Natural killer cell (primary cell): ENCODE measurements at regions not wholly inside any gene's neighbourhood (a gene's known extent, or its start where the extent isn't known, plus 50 kb on each side); places are given as distances from the start of the nearest gene placed in this dataset.

ENCODE experiments used
- ATAC-seq, 3 donors: fragments of 150-1000 bp in 2 of 3; fragments of 200-7000 bp in 1 of 3; cut with Tn5 transposase; 1 replicate in 1 of 3; 2 replicates in 2 of 3; pipeline ENCODE4 v1.10.0; 2021; ENCODE audit warnings: mild to moderate bottlenecking in 2 of 3, moderate library complexity in 2 of 3
- DNase-seq, 2 donors: peaks; one replicate each; pipeline versions ENCODE4 v3.0.0 to v3.0.0-alpha.2; 2013 to 2021; ENCODE audit warnings: mixed read lengths in 1 of 2
- H3K27ac ChIP-seq: one replicate; pipeline ENCODE4 v1.5.1; 2013; ENCODE audit warnings: mild to moderate bottlenecking, low read length
- H3K27me3 ChIP-seq: one replicate; pipeline ENCODE4 v1.6.1; 2013; ENCODE audit warnings: low read length; ENCODE audit not compliant: control insufficient read depth, insufficient read depth
- H3K36me3 ChIP-seq: one replicate; pipeline ENCODE4 v1.6.1; 2013; ENCODE audit warnings: low read length; ENCODE audit not compliant: control insufficient read depth, insufficient read depth
- H3K4me1 ChIP-seq: one replicate; pipeline ENCODE4 v1.6.1; 2013; ENCODE audit warnings: low read length; ENCODE audit not compliant: control insufficient read depth, insufficient read depth
- H3K4me3 ChIP-seq: one replicate; pipeline ENCODE4 v1.5.1; 2013; ENCODE audit warnings: low read length
- H3K9me3 ChIP-seq: one replicate; pipeline ENCODE4 v1.6.1; 2013; ENCODE audit warnings: low read length; ENCODE audit not compliant: control insufficient read depth, insufficient read depth
- H3K27ac Mint-ChIP-seq, 2 donors: one replicate each; pipeline ENCODE4 v1.8.0; 2022; ENCODE audit warnings: mild to moderate bottlenecking in 2 of 2, mixed read lengths in 2 of 2, moderate library complexity in 1 of 2
- H3K27me3 Mint-ChIP-seq, 2 donors: one replicate each; pipeline ENCODE4 v1.8.0; 2022; ENCODE audit warnings: low read depth in 2 of 2, mixed read lengths in 2 of 2
- H3K36me3 Mint-ChIP-seq: one replicate; pipeline ENCODE4 v1.8.0; 2022; ENCODE audit warnings: mixed read lengths
- H3K4me1 Mint-ChIP-seq, 2 donors: one replicate each; pipeline ENCODE4 v1.8.0; 2022; ENCODE audit warnings: mixed read lengths in 2 of 2
- H3K4me3 Mint-ChIP-seq: one replicate; pipeline ENCODE4 v1.8.0; 2022; ENCODE audit warnings: mild to moderate bottlenecking, moderate library complexity, mixed read lengths
- H3K9me3 Mint-ChIP-seq, 2 donors: one replicate each; pipeline ENCODE4 v1.8.0; 2022; ENCODE audit warnings: mixed read lengths in 2 of 2
- WGBS: methylation state at CpG from one replicate; pipeline ENCODE4 v1.1.7; 2013; ENCODE audit warnings: missing lambda C conversion rate; ENCODE audit not compliant: insufficient coverage; 5-methylcytosine and 5-hydroxymethylcytosine counted together
- intact Hi-C: fragments of 100-400 bp; cut with micrococcal nuclease; formaldehyde crosslinking; loops from one replicate; pipeline ENCODE4 v1.14.2; 2022
- TF ChIP-seq, protein P1 (sequence below): fragments of 200-600 bp; IDR thresholded peaks from one replicate; pipeline ENCODE4 v1.8.0; 2022; ENCODE audit warnings: antibody characterized with exemption

DNA sequence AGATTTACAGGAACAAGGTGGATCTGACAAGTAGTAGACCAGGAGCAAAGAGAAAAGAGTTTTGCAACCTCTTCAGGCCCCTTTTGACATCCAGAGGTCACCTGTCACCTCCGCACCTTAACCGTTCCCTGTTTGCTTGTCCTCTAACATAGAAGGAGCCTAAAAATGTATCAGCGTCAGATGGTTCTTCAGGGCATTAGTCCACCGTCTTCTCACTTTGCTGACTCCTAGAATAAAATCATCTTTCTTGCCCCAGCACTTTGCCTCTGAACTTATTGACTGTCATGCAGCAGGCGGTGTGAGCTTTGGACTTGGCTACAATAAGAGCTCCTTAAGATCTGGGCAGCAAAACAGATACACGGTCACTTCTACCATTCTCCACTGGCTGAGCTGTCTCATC lies 339.7 kb upstream of the B3GAT1 start:
- H3K9me3 ChIP-seq: no peaks in the 10 kb centered on the region
- DNase-seq: no peak
- no peaks in the 10 kb centered on the region for H3K27me3 ChIP-seq
- Mint-ChIP-seq H3K36me3 (no peaks in the 10 kb centered on the region), H3K4me1 (no peaks in the 10 kb centered on the region), H3K4me3 (no peak overlapping the region), H3K9me3 (no peaks in the 10 kb centered on the region), H3K27me3 (peaks cover 7 to 44% of the 10 kb centered on the region in 2 donors), H3K27ac (no peak overlapping the region)
- 92% methylated on average over 6 of the region's 6 CpGs for WGBS
- no peaks in the 10 kb centered on the region for H3K4me1 ChIP-seq
- intact Hi-C loops: no loop called here
- H3K4me3 ChIP-seq: no peak overlapping the region
- no peaks in the 10 kb centered on the region for H3K36me3 ChIP-seq
- no peak overlapping the region for H3K27ac ChIP-seq
- no peak for ATAC-seq
- TF ChIP-seq, protein P1, sequence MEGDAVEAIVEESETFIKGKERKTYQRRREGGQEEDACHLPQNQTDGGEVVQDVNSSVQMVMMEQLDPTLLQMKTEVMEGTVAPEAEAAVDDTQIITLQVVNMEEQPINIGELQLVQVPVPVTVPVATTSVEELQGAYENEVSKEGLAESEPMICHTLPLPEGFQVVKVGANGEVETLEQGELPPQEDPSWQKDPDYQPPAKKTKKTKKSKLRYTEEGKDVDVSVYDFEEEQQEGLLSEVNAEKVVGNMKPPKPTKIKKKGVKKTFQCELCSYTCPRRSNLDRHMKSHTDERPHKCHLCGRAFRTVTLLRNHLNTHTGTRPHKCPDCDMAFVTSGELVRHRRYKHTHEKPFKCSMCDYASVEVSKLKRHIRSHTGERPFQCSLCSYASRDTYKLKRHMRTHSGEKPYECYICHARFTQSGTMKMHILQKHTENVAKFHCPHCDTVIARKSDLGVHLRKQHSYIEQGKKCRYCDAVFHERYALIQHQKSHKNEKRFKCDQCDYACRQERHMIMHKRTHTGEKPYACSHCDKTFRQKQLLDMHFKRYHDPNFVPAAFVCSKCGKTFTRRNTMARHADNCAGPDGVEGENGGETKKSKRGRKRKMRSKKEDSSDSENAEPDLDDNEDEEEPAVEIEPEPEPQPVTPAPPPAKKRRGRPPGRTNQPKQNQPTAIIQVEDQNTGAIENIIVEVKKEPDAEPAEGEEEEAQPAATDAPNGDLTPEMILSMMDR: no peak

DNA sequence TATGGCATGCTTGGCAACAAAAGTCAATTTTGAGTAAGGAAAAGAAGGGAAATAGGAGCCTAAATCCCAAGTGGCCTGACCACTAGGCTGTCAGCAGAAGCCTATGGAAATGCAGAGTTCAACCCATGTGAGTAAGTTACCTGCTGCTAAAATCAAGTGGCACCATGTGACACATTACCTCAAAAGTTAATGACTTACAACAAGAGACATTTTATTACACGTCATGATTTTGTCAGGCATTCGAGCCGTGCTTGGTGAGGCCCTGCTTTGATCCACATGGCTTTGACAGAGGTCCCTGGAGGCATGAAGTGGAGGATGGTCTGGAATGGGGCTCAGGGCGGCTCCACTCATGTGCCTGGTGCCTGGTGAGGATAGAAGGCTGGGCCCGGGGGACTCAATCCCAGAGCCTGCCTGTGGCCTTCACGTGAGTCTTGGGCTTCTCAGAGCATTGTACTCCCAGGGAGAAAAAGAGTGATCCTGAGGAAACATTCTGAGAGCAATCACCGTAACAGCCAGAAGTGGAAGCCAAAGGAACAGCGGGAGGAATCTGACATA lies 339.1 kb upstream of the B3GAT1 start:
- no peaks in the 10 kb centered on the region for H3K4me1 Mint-ChIP-seq
- Histone ChIP-seq H3K27ac (no peak overlapping the region), H3K4me3 (no peak overlapping the region), H3K36me3 (no peaks in the 10 kb centered on the region), H3K4me1 (no peaks in the 10 kb centered on the region), H3K9me3 (no peaks in the 10 kb centered on the region), H3K27me3 (no peaks in the 10 kb centered on the region)
- DNase-seq: no peak
- TF ChIP-seq, protein P1: no peak
- intact Hi-C loops: no loop called here
- H3K4me3 Mint-ChIP-seq: no peak overlapping the region
- H3K9me3 Mint-ChIP-seq: no peaks in the 10 kb centered on the region
- 81% methylated on average over 8 of the region's 8 CpGs for WGBS
- H3K27me3 Mint-ChIP-seq: peaks cover 7 to 40% of the 10 kb centered on the region in 2 donors
- no peak for ATAC-seq
- H3K36me3 Mint-ChIP-seq: no peaks in the 10 kb centered on the region
- H3K27ac Mint-ChIP-seq: no peak overlapping the region

DNA sequence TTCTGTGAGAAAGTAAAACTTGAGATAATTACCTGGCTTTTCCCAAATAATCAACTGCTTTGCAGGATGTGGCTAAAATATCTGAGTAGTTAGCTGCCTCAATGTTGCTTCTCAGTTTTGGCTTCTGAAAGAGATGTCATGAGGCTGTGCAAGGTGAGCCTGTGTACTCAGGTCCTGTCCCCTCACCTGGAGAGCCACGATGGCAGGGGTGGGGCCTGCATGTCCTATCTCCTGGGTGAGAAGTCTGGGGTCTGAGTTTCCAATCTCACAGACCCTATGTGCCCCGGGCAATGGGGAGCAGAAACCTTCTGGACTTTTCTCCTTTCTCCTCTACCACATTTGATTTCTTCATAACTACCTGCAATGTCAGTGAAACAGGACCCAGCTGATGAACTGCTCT lies 338.6 kb upstream of the B3GAT1 start:
- Histone ChIP-seq H3K9me3 (no peaks in the 10 kb centered on the region), H3K27me3 (no peaks in the 10 kb centered on the region), H3K4me1 (no peaks in the 10 kb centered on the region), H3K4me3 (no peak overlapping the region), H3K27ac (no peak overlapping the region), H3K36me3 (no peaks in the 10 kb centered on the region)
- no peak overlapping the region for H3K27ac Mint-ChIP-seq
- 78% methylated on average over 2 of the region's 2 CpGs for WGBS
- H3K4me1 Mint-ChIP-seq: no peaks in the 10 kb centered on the region
- no peak overlapping the region for H3K4me3 Mint-ChIP-seq
- peaks cover 8 to 41% of the 10 kb centered on the region in 2 donors for H3K27me3 Mint-ChIP-seq
- no peak for DNase-seq
- TF ChIP-seq, protein P1: no peak
- no peaks in the 10 kb centered on the region for H3K36me3 Mint-ChIP-seq
- no peaks in the 10 kb centered on the region for H3K9me3 Mint-ChIP-seq
- ATAC-seq: no peak
- intact Hi-C loops: no loop called here
